Urinary bladder (tissue), 3 donors: ENCODE measurements at regions not wholly inside any gene's neighbourhood (a gene's known extent, or its start where the extent isn't known, plus 50 kb on each side); places are given as distances from the start of the nearest gene placed in this dataset.

Source experiments
- DNase-seq: peaks from one replicate; pipeline ENCODE4 v3.0.0-alpha.2; 2015; ENCODE audit errors: extremely low spot score
- H3K27ac ChIP-seq: one replicate; pipeline ENCODE4 v1.5.1; 2013; ENCODE audit warnings: low read depth, mild to moderate bottlenecking, moderate library complexity
- H3K36me3 ChIP-seq: one replicate; pipeline ENCODE4 v1.6.1; 2013; ENCODE audit warnings: mild to moderate bottlenecking, moderate library complexity; ENCODE audit not compliant: insufficient read depth
- H3K4me1 ChIP-seq: one replicate; pipeline ENCODE4 v1.6.1; 2013; ENCODE audit warnings: mild to moderate bottlenecking, moderate library complexity; ENCODE audit not compliant: insufficient read depth
- H3K4me3 ChIP-seq: one replicate; pipeline ENCODE4 v1.5.1; 2013; ENCODE audit warnings: low read depth, low read length
- WGBS: extraction: QIAGEN DNeasy Blood & Tissue Kit; methylation state at CpG from one replicate; pipeline ENCODE4 v1.1.7; 2013; 5-methylcytosine and 5-hydroxymethylcytosine counted together
- donor health status: healthy with polysubstance abuse.
- donor health status: healthy.

DNA sequence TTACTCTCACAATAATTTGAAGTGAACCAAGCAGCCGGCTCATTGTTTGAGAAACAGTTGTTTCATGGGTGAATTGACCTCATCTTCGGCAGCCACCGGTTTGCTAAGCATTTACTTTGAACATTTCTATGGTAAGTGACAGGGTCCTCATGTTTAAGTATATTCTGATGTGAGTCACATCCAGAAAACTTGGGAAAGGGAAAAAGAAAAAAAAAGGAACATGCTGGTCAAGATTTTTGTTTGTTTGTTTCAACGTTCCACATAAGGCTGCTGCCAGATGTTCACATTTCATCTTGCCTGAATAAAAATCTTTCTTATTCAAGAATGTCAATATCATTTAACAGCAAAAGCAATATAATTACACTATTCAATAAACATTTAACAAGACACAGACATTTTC, 55.0 kb upstream of the EXOC2 start:
- no peak overlapping the region for H3K27ac ChIP-seq
- no peaks in the 10 kb centered on the region for H3K36me3 ChIP-seq
- DNase-seq, result no peak
- no peaks in the 10 kb centered on the region for H3K4me1 ChIP-seq
- no peak overlapping the region for H3K4me3 ChIP-seq
- 63% methylated on average over 4 of the region's 4 CpGs for WGBS

DNA sequence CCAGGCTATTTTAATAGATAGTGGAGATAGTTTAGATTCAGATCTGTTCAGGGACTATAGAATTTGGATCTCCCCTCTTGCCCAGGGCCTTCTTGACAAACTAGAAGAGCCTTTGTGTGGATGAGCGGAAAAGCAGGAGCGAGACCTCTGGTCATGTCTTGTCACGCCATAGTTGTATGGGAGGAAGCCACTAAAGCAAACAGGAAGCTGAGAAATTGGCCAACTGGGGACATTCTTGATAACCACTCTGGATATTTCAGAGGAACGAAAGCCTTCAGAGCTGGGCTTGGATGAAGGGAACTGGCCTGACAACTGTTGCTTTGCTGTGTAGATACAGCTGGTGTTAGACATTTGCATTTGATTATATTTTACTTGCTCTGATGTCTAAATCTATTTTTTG, 54.1 kb upstream of the EXOC2 start:
- 76% methylated on average over 4 of the region's 4 CpGs for WGBS
- Histone ChIP-seq H3K36me3 (no peaks in the 10 kb centered on the region), H3K27ac (no peak overlapping the region), H3K4me1 (no peaks in the 10 kb centered on the region), H3K4me3 (no peak overlapping the region)
- DNase-seq, result no peak

DNA sequence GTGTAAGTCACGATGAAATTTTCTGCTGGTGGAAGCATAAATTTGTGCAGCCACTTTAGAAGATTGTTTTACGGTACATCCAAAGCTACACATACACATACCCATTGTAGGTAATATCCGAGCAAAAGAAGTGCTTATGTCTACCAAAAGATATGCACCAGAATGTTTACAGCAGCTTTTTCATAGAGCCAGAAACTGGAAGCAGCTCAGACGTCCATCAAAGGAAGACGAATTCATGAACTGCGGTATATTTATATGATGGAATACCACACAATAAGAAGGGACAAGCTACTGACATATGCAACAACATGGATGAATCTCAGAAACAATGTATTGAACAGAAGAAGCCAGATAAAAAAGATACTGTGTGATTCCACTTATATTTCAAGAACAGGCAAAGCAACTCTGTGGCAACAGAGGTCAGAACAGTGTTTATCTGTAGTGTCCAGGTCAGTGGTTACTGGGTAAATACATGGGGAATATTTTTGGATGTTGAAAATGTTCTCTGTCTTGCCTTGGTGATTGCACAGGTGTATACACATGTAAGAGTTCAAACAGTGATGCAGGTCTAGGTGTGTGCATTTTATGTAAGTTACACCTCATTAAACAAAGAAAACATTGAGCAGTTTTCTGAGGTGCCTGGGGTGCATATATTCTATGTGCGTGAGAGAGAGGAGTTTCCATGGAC, 51.9 kb upstream of the EXOC2 start:
- 79% methylated on average over 7 of the region's 7 CpGs for WGBS
- H3K4me1 ChIP-seq, result no peaks in the 10 kb centered on the region

DNA sequence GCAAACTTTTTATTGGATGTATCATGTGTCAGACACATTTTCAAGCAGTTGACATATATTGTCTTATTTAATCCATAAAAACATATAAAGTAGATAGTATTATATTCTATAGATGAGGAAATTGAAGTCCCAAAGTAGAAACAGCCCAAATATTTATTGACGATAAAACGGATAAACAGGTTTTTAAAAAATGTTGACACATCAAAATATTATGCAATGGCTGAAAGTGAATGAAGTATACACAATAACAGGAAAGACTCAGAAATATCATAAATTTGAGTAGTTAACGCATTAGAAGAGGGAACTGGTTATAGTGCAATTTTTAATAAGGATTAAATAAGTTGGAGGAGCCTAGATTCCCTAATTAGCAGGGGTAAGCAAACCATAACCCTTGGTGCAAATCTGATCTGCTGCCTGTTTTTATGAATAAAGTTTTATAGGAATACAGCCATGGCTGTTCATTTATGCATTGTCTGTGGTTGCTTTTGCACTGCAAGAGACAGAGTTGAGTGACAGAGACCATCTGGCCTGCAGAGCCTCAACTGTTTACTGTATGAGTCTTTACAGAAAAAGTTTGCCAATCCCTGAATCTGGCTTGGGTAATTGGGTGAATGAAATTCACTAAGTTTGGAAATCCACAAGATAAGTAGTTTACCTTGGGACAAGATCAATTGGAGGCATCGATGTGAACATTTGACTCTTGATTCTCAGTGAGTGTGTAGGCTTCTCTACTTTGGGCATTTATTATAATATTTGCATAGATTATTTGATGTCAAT, 50.6 kb upstream of the EXOC2 start:
- WGBS, result 67% methylated on average over 4 of the region's 4 CpGs
- Histone ChIP-seq H3K4me1 (no peaks in the 10 kb centered on the region), H3K4me3 (no peak overlapping the region), H3K27ac (no peak overlapping the region), H3K36me3 (no peaks in the 10 kb centered on the region)
- no peak for DNase-seq

More for the DNA sequence above, 51.9 kb upstream of the EXOC2 start:
- Histone ChIP-seq H3K36me3 (no peaks in the 10 kb centered on the region), H3K27ac (no peak overlapping the region), H3K4me3 (no peak overlapping the region)
- no peak for DNase-seq
